Neural cell (in vitro differentiated cells): ENCODE measurements at regions not wholly inside any gene's neighbourhood (a gene's known extent, or its start where the extent isn't known, plus 50 kb on each side); places are given as distances from the start of the nearest gene placed in this dataset.
A peak's percentile ranks its signal among the peaks of the same experiment; 100 is the strongest.

Source experiments
- EP300 ChIP-seq: fragments of 450-650 bp; conservative IDR thresholded peaks from 2 replicates; pipeline ENCODE4 v1.6.1; 2014; ENCODE audit warnings: antibody characterized with exemption, mild to moderate bottlenecking, moderate library complexity; ENCODE audit not compliant: poor library complexity, severe bottlenecking
- EZH2 ChIP-seq: fragments of 200-600, 300-800 bp; shearing (Covaris generic), sonication (generic); IDR thresholded peaks from 2 replicates; pipeline ENCODE4 v1.6.1; 2014; ENCODE audit warnings: antibody characterized with exemption, low read length, borderline replicate concordance, mild to moderate bottlenecking; ENCODE audit not compliant: insufficient read depth, poor library complexity, severe bottlenecking
- MXI1 ChIP-seq: fragments of 450-650 bp; conservative IDR thresholded peaks from 2 replicates; pipeline ENCODE4 v1.6.1; 2014; ENCODE audit warnings: antibody characterized with exemption, mild to moderate bottlenecking; ENCODE audit not compliant: poor library complexity, severe bottlenecking
- POLR2AphosphoS5 ChIP-seq: IDR thresholded peaks from 2 replicates; pipeline ENCODE4 v1.6.1; 2012
- RAD21 ChIP-seq: fragments of 450-650 bp; conservative IDR thresholded peaks from 2 replicates; pipeline ENCODE4 v1.6.1; 2014; ENCODE audit warnings: antibody characterized with exemption, mild to moderate bottlenecking, moderate library complexity
- REST ChIP-seq: IDR thresholded peaks from 2 replicates; pipeline ENCODE4 v1.6.1; 2012; ENCODE audit warnings: borderline replicate concordance
- SMC3 ChIP-seq: fragments of 450-650 bp; conservative IDR thresholded peaks from 2 replicates; pipeline ENCODE4 v1.6.1; 2014; ENCODE audit warnings: antibody characterized with exemption, mild to moderate bottlenecking, moderate library complexity; ENCODE audit not compliant: poor library complexity
- TAF1 ChIP-seq: IDR thresholded peaks from 2 replicates; pipeline ENCODE4 v1.6.1; 2012; ENCODE audit warnings: low read depth
- TF ChIP-seq, protein P1 (sequence below): fragments of 450-650 bp; IDR thresholded peaks from 2 replicates; pipeline ENCODE4 v1.5.1; 2014; ENCODE audit warnings: antibody characterized with exemption, mild to moderate bottlenecking, moderate library complexity; ENCODE audit not compliant: poor library complexity, severe bottlenecking

- no peak for TF ChIP-seq POLR2AphosphoS5
- TF ChIP-seq, protein P1, sequence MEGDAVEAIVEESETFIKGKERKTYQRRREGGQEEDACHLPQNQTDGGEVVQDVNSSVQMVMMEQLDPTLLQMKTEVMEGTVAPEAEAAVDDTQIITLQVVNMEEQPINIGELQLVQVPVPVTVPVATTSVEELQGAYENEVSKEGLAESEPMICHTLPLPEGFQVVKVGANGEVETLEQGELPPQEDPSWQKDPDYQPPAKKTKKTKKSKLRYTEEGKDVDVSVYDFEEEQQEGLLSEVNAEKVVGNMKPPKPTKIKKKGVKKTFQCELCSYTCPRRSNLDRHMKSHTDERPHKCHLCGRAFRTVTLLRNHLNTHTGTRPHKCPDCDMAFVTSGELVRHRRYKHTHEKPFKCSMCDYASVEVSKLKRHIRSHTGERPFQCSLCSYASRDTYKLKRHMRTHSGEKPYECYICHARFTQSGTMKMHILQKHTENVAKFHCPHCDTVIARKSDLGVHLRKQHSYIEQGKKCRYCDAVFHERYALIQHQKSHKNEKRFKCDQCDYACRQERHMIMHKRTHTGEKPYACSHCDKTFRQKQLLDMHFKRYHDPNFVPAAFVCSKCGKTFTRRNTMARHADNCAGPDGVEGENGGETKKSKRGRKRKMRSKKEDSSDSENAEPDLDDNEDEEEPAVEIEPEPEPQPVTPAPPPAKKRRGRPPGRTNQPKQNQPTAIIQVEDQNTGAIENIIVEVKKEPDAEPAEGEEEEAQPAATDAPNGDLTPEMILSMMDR, result peak; percentile 24
- no peak for TF ChIP-seq MXI1
- TF ChIP-seq EZH2, result no peak
- TF ChIP-seq RAD21, result no peak
- TF ChIP-seq REST, result no peak
- no peak for TF ChIP-seq TAF1
- no peak for TF ChIP-seq SMC3
- TF ChIP-seq EP300, result no peak
Measured at GRCh38 chr10:111600772-111601171, 523.9 kb downstream of the ADRA2A start.
